Caco-2 (cell line): ENCODE measurements at regions not wholly inside any gene's neighbourhood (a gene's known extent, or its start where the extent isn't known, plus 50 kb on each side); places are given as distances from the start of the nearest gene placed in this dataset.

Source experiments
- BruUV-seq: library from RNA; stranded (reverse); fragments of 400-500 nt; replicated peaks from 2 replicates; lab custom pipeline; 2021; lab: Mats Ljungman, UMichigan
- CTCF ChIA-PET: fragments of 300-600 bp; sonication (Branson Sonifier 250); formaldehyde crosslinking; loops from one replicate; lab custom pipeline; 2022; ENCODE audit warnings: antibody characterized with exemption; lab: Charles Lee
- POLR2A ChIA-PET: fragments of 300-600 bp; sonication (Branson Sonifier 250); formaldehyde crosslinking; loops from one replicate; lab custom pipeline; 2022; ENCODE audit warnings: antibody characterized with exemption; lab: Charles Lee
- DNase-seq, 2 experiments: peaks; one replicate each; pipeline versions ENCODE4 v3.0.0 to v3.0.0-alpha.2; 2020 to 2022
- H3K27me3 ChIP-seq: replicated peaks from 2 replicates; pipeline ENCODE4 v1.6.0; 2011; ENCODE audit warnings: low read length; ENCODE audit not compliant: control insufficient read depth, insufficient read depth
- H3K36me3 ChIP-seq: 2 replicates; pipeline ENCODE4 v1.5.1; 2011; ENCODE audit warnings: low read length; ENCODE audit not compliant: control insufficient read depth, insufficient read depth
- H3K4me1 ChIP-seq: fragments of 250-450 bp; sonication (Bioruptor Pico); 2 replicates; pipeline ENCODE4 v1.5.1; 2020; ENCODE audit warnings: mild to moderate bottlenecking
- H3K4me3 ChIP-seq: 2 replicates; pipeline ENCODE4 v1.5.1; 2011; ENCODE audit warnings: low read depth, mild to moderate bottlenecking, control low read depth, low read length
- H3K9me3 ChIP-seq: fragments of 250-450 bp; sonication (Bioruptor Pico); 2 replicates; pipeline ENCODE4 v1.5.1; 2020; ENCODE audit warnings: mild to moderate bottlenecking, moderate library complexity
- H3K27ac Mint-ChIP-seq: one replicate; pipeline ENCODE4 v1.8.0; 2022; ENCODE audit warnings: mixed read lengths; ENCODE audit not compliant: unreplicated experiment
- H3K27me3 Mint-ChIP-seq: one replicate; pipeline ENCODE4 v1.8.0; 2022; ENCODE audit warnings: mixed read lengths; ENCODE audit not compliant: insufficient read depth, unreplicated experiment
- H3K36me3 Mint-ChIP-seq: one replicate; pipeline ENCODE4 v1.8.0; 2022; ENCODE audit warnings: mild to moderate bottlenecking, mixed read lengths; ENCODE audit not compliant: insufficient read depth, unreplicated experiment
- H3K4me1 Mint-ChIP-seq: one replicate; pipeline ENCODE4 v1.8.0; 2022; ENCODE audit warnings: low read depth, mixed read lengths; ENCODE audit not compliant: unreplicated experiment
- H3K4me3 Mint-ChIP-seq: one replicate; pipeline ENCODE4 v1.8.0; 2022; ENCODE audit warnings: mild to moderate bottlenecking, moderate library complexity, mixed read lengths; ENCODE audit not compliant: unreplicated experiment
- H3K9me3 Mint-ChIP-seq: one replicate; pipeline ENCODE4 v1.8.0; 2022; ENCODE audit warnings: mixed read lengths; ENCODE audit not compliant: unreplicated experiment
- intact Hi-C: fragments of 100-400 bp; cut with micrococcal nuclease; formaldehyde crosslinking; loops from one replicate; pipeline ENCODE4 v1.10.0; 2022; ENCODE audit not compliant: unreplicated experiment
- TF ChIP-seq, protein P1 (sequence below), 2 experiments: fragments of 200-600 bp in 1 of 2; IDR thresholded peaks; 1 replicate in 1 of 2; 2 replicates in 1 of 2; pipeline versions ENCODE4 v1.5.1 to v1.8.0; 2011 to 2022; ENCODE audit warnings: antibody characterized with exemption in 1 of 2, control low read depth in 1 of 2, inconsistent platforms in 1 of 2, low read depth in 1 of 2, low read length in 1 of 2, mild to moderate bottlenecking in 1 of 2, moderate library complexity in 1 of 2; ENCODE audit not compliant: insufficient read depth in 1 of 2, severe bottlenecking in 1 of 2, unreplicated experiment in 1 of 2

DNA sequence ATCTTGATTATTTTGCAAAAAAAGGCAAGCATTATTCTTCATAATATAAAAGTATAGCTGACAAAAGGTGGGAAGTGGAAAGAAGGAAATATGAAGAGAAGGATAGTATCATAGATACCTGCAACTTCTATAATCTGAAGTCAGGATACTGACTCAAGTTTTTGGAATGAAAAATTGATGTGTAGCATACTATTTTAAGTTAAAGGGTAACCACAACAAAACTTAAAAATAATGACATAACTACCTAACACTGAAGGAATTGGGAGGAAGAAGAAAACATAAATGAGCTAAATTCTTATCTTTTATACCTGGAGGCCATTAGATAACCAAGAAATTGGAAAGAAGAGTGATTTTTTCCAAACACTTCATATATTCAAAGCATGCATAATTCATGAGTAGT lies 51.8 kb upstream of the TLE1 start:
- Histone ChIP-seq H3K27me3 (no peaks in the 10 kb centered on the region), H3K4me1 (no peaks in the 10 kb centered on the region; the same call in 1 of the 2 replicates), H3K4me3 (no peak overlapping the region), H3K9me3 (no peaks in the 10 kb centered on the region), H3K36me3 (no peaks in the 10 kb centered on the region)
- ChIA-PET CTCF (no interaction called here), POLR2A (no interaction called here)
- Mint-ChIP-seq H3K4me1 (peaks cover 13% of the 10 kb centered on the region), H3K36me3 (no peaks in the 10 kb centered on the region), H3K27me3 (no peaks in the 10 kb centered on the region), H3K27ac (no peak overlapping the region), H3K9me3 (no peaks in the 10 kb centered on the region), H3K4me3 (no peak overlapping the region)
- intact Hi-C loops = no loop called here
- BruUV-seq = no TSS peak
- DNase-seq = no peak
- TF ChIP-seq, protein P1, sequence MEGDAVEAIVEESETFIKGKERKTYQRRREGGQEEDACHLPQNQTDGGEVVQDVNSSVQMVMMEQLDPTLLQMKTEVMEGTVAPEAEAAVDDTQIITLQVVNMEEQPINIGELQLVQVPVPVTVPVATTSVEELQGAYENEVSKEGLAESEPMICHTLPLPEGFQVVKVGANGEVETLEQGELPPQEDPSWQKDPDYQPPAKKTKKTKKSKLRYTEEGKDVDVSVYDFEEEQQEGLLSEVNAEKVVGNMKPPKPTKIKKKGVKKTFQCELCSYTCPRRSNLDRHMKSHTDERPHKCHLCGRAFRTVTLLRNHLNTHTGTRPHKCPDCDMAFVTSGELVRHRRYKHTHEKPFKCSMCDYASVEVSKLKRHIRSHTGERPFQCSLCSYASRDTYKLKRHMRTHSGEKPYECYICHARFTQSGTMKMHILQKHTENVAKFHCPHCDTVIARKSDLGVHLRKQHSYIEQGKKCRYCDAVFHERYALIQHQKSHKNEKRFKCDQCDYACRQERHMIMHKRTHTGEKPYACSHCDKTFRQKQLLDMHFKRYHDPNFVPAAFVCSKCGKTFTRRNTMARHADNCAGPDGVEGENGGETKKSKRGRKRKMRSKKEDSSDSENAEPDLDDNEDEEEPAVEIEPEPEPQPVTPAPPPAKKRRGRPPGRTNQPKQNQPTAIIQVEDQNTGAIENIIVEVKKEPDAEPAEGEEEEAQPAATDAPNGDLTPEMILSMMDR (IDR thresholded peaks at IDR 0.05; ENCODE audit: insufficient read depth in 1 of 2, low read depth in 1 of 2, low read length in 1 of 2, severe bottlenecking in 1 of 2, unreplicated experiment in 1 of 2) = no peak

DNA sequence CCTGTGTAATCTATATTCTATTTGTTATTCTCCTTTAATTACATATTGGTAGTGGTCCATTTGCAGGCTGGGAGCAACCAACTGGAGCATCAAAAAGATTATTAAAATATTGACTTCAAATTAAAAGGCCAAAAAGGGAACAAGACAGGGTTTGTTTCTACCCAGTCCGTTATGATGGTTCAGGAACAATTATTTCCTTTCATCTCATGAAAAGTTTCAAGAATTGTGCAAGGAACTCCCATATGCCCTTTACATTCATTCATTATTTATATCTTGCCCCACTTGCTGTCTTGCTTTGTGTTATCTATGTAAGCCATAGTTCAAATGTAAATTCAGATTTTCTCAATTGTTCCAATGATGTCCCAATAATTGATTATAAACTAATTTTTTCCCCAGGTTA lies 58.7 kb upstream of the TLE1 start:
- TF ChIP-seq, protein P1 (IDR thresholded peaks at IDR 0.05; ENCODE audit: insufficient read depth in 1 of 2, low read depth in 1 of 2, low read length in 1 of 2, severe bottlenecking in 1 of 2, unreplicated experiment in 1 of 2) = no peak
- intact Hi-C loops = no loop called here
- H3K36me3 Mint-ChIP-seq = no peaks in the 10 kb centered on the region
- H3K4me1 ChIP-seq = no peaks in the 10 kb centered on the region
- no peaks in the 10 kb centered on the region for H3K27me3 Mint-ChIP-seq
- H3K27me3 ChIP-seq = no peaks in the 10 kb centered on the region
- no peaks in the 10 kb centered on the region for H3K36me3 ChIP-seq
- no peaks in the 10 kb centered on the region for H3K4me1 Mint-ChIP-seq
- H3K4me3 ChIP-seq = no peak overlapping the region
- no peak overlapping the region for H3K27ac Mint-ChIP-seq
- no peaks in the 10 kb centered on the region for H3K9me3 ChIP-seq
- ChIA-PET POLR2A (no interaction called here), CTCF (interaction anchor here (0.6 kb wide), 1 partner anchor 12 kb away, joined by 4 read pairs; no protein-coding TSS in a partner anchor)
- H3K4me3 Mint-ChIP-seq = no peak overlapping the region
- no peaks in the 10 kb centered on the region for H3K9me3 Mint-ChIP-seq
- DNase-seq = no peak
- no TSS peak for BruUV-seq

DNA sequence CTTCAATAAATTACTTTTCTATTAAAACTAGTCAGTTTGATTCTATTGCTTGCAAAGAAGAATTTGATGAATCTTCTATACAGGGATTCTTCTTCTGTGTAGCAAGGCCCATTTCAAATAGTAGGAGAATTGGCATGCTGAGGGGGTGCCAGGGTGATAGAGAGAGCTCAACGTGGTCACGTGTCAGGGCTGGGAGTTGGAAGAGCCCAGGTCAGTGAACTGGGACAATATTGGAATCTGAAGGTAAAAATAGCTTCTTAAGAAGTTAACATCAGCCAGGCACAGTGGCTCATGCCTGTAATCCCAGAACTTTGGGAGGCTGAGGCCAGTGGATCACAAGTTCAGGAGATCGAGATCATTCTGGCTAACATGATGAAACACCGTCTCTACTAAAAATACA lies 64.1 kb upstream of the TLE1 start:
- no peak overlapping the region for H3K4me3 ChIP-seq
- no peak overlapping the region for H3K27ac Mint-ChIP-seq
- no peaks in the 10 kb centered on the region for H3K27me3 ChIP-seq
- DNase-seq = no peak
- H3K4me1 Mint-ChIP-seq = no peaks in the 10 kb centered on the region
- no peaks in the 10 kb centered on the region for H3K27me3 Mint-ChIP-seq
- no peaks in the 10 kb centered on the region for H3K4me1 ChIP-seq
- CTCF ChIA-PET = no interaction called here
- TF ChIP-seq, protein P1 (IDR thresholded peaks at IDR 0.05; ENCODE audit: insufficient read depth in 1 of 2, low read depth in 1 of 2, low read length in 1 of 2, severe bottlenecking in 1 of 2, unreplicated experiment in 1 of 2) = no peak
- no peaks in the 10 kb centered on the region for H3K36me3 Mint-ChIP-seq
- H3K36me3 ChIP-seq = no peaks in the 10 kb centered on the region
- no peaks in the 10 kb centered on the region for H3K9me3 Mint-ChIP-seq
- no peak overlapping the region for H3K4me3 Mint-ChIP-seq
- no peaks in the 10 kb centered on the region for H3K9me3 ChIP-seq
- POLR2A ChIA-PET = no interaction called here
- BruUV-seq = no TSS peak
- intact Hi-C loops = no loop called here
